ENCODE measurements at regions not wholly inside any gene's neighbourhood (a gene's known extent, or its start where the extent isn't known, plus 50 kb on each side); places are given as distances from the start of the nearest gene placed in this dataset.

DNA sequence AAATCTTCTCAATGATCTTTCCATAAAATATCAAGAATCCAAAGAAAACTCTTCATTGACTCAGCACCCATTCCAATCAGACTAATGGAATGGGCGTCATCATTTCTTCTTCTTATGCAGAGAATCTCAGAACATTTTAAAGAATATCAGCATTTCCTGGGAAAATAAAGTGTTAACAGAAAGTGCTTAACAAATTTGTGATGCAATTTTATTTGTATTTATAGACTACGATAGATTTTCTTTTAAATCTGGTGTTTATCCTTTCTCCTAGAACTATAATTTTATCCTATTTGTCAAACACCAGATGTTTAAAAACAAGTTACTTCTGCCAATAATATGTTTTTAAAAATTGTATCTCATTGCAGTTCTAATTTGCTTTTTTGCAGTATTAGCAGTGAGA is 330.7 kb downstream of the COL12A1 start:
- FAIRE-seq, result no peak

DNA sequence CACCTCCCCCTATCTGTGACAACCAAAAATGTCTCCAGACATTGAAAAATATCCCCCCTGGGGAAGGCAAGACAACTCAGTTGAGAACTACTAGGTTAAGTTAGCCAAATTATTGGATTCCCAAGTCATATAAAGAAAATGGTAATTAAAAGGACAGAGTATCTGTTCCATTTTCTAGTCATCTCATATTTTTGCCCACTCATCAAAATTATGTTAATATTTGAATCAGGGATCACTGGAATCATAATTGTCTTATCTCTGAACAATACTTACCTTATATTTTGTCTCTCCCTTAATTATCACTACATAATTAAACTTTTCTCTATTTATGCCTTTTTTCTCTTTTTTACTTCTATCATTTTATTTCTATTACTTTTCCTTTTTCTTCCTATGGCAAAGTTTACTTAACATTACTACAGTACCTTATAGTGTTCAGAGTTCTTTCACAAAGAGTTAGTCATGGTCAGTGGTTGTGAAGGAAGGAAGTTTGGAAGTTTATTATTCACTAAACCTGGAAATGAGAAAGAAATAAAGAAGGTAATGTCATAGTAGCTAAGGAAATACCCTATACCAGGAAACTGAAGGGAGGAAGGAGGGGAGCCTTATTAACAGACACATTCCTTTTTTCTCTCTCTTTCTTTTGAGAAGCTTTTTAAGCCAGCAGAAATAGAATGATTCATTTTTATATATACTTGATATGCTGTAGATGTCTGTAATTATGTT is 332.9 kb downstream of the COL12A1 start:
- no peak for FAIRE-seq

- FAIRE-seq, result no peak
Measured at GRCh38 chr6:74871757-74872156, 334.1 kb downstream of the COL12A1 start.

DNA sequence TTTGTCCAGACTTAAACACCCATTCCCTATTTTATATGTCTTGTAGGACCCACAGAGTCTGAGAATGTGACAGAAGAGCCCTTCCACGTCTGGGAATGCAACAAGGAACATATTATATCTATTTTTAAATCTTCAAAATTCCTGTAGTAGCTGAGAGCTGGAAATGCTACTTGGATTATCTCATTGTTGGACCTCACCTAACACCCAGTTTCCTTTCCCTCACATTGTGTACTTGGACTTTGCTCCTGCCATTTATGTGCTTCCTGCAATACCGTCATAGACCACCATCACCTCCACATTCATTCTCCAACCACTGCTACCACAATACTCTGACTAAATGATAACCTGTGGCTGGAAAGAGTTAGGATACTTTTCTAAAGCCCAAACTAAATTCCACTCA is 335.4 kb downstream of the COL12A1 start:
- no peak for FAIRE-seq

GRCh38 chr6:74867291-74867690 is 338.6 kb downstream of the COL12A1 start:
- no peak for FAIRE-seq

DNA sequence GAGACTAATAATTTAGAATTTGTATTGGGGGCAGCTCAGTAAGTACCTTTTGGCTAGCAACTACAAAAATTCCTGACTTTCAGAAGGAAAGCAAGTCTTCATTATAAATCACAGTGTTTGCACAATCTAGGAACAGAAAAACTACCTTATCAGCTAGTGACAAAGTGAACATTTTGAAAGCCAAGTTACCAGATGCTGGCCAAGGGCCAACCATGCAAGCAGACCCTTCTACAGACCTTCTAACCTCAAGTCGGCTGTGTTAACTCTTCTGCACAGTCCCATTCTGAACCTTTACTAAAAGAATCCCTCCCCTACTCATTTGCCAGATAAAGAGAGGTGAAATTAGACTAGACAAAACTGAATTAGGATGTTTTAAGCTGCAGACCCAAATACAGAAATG is 341.9 kb downstream of the COL12A1 start:
- FAIRE-seq, result no peak

DNA sequence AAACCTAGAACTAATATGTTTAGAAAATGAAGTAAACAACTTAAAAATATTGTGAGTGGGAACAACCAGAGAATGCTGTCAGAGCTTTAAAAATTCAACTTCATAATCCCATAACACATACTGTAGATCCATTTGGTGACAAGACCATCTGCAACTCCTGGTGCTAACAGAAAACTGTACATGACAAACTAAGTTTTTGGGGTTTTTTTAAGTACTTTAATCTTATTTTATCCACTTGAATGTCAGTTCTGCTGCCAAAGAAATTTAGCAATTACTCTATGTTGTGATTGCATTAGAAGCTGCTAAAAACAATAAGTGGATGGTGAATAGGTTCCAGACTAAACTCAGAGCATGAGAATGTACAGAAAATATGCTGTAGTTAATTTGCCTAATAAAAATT is 345.4 kb downstream of the COL12A1 start:
- FAIRE-seq, result no peak

DNA sequence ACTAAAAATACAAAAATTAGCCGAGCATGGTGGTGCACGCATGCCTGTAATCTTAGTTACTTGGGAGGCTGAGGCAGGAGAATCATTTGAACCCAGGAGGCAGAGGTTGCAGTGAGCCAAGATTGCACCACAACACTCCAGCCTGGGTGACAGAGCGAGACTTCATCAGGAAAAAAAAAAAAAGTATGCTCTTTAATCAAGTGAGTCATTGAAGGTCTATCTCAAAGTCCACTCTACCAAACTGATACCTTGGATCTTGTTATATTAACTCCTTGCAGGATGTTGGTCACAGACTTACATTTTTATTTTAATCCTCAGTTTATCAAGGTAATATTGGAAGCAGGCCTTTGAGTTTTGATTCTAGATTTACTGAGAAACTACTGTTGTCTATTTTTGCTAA is 348.7 kb downstream of the COL12A1 start:
- no peak for FAIRE-seq

DNA sequence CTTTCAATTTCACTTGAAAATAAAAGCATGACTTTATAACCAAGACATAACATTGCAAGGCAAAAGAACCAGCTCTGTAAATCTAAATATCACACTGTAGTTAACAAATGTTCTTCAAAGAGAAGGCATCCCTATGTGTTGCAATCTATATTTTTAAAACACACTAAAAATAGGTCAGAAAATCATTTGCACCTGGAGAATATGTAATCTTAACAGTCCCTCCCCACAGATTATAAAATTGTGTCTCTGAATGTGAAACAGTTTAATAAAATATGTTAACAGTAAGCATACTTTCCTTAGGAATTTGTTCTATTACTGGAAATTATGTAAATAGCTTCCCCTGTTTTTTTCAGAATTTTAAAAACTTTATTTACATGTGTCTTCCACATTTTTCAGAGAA is 351.9 kb downstream of the COL12A1 start:
- FAIRE-seq, result no peak

DNA sequence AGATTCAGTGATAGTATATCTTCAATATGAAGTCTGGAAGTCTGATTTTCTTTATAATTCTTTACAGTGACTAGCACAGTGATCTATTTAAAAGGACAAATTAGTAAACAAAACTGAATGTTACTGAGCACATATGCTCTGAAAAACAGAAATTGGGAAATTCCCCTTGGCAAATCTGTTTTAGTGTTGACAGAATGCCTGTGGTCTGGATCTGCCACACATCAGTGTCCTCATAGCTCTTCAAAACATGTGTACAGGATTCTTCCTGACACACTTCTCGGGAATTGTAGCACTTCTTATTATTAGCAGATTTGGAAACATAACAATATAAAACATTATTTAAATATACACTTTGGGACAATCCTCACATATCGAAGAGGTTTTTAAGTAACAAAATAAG is 354.3 kb downstream of the COL12A1 start:
- FAIRE-seq, result no peak

DNA sequence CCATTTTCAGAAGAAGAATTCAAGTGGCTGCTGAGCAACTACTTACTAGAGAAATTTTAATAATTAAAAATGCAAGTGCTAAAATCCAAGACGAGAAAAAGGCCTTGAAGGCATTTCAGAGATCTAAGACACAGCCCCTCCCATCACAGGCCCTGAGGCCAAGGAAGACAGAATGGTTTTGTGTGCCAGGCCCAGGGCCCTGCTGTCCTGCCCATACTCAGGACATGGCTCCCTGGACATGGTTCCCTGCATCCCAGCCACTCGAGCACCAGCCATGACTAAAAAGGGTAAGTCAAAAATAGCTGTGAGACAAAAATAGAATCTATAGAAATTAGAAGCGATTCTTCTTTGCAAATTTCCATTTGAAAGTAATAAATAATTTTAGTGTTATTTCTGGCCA is 364.9 kb downstream of the COL12A1 start:
- no peak for FAIRE-seq

DNA sequence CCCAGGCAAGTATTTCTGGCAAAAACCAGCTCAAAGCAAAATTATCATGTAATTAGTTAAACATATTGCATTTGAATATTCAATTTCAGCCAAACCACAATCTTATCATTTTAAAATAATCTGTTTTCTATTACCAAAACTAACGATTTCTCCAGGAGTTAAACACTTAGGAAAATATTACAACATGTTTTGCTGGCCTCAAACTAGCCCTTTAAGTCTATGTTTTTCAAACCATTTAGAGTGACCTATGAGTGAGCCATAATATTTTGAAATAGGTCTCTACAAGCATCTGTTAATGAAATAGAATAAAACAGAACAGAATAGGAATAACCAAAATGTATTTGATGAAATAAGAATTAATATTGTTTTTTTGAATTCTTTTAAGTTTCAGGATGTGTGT is 370.9 kb downstream of the COL12A1 start:
- no peak for FAIRE-seq

DNA sequence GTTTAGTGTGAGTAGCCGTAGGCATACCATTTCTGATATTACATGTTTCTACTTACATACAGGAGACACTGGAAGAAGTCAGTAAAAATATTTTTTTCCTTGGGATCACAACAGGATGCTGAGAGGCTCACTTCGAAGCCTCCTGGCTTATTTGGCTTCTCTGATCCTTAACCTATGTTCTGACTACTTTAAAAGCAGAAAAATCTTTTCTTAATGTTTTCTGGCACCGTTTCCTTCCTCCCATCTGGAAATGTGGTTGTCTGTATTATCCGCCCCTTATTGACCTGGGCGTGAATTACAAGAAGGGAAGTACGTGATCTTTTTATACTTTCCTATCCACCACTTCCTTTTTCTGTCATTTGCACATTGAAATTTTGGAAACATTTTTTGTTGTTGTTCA is 379.6 kb downstream of the COL12A1 start:
- FAIRE-seq, result no peak

DNA sequence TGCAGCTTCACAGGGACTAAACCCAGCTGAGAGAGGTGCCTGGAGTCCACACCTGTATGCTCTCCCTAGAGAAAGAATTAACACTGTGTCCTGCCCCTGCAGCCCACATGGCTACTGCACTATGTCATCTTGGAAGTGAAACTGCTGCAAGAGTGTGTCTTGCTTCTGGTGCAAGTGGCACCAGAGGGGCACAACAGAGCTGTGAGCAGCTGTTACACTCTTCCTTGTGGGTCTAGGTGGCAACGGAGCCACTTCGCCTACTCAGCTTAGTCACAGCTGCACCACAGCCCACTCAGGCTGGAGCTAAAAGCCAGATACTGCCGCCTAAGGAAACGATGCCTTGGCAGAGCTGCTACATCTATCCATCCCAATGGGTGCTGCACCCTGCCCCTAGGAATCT is 391.4 kb downstream of the COL12A1 start:
- FAIRE-seq, result no peak

DNA sequence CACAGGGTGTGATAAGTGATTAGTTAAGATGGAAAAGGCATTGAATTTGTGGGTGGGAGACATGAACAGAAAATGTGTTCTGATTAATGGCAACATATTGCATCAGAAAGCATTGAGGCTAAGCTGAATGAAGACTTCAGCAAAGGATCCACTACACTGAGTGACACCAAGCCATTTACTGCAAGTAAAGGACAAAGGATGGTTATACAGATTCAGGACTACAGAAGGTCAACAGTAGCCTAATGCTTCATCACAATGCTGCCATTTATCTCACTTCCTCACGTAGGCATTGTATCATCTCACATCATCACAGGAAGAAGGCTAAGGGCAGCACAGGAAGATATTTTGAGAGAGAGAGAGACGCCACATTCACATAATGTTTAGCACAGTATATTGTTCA is 398.2 kb downstream of the COL12A1 start:
- no peak for FAIRE-seq

GRCh38 chr6:74805916-74806696 is 399.7 kb downstream of the COL12A1 start:
- no peak for FAIRE-seq

DNA sequence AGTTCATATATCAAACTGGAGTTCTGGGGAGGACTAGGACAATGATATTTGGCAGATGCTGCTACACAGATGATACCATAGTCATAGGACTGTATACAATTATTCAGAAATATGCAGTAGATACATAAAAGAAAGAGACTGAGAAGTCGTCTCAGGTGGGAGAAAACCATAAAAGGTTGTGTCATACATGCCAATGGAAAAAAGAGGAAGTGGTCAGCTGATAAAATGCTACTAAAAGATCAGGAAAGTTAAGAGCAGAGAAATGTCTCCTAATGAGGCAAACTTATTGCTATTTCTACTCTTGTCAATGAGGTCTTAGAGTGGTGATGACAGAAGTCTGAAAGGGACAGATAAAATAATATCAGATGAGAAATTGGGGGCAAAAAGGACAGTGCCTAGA is 407.6 kb downstream of the COL12A1 start:
- no peak for FAIRE-seq

GRCh38 chr6:74785236-74785635 is 420.6 kb downstream of the COL12A1 start:
- no peak for FAIRE-seq

GRCh38 chr6:74782346-74782745 is 423.5 kb downstream of the COL12A1 start:
- no peak for FAIRE-seq

DNA sequence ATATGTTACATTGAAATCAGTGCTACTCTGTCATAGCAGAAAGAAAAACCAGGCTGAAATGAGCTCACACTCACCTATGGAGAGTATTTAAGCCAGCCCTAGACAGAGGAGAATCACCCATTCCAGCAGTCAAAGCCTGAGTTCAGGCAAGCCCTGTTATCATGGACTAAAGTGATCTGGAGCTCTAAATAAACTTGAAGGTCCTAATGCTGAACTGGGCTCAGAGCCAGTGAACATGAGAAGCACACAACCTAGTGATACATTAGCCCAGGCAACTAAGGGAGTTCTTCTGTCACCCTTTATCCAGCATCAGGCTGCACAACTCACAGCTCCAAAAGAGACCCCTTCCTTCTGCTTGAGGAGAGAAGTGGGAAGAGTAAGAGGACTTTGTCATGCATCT is 425.0 kb downstream of the COL12A1 start:
- no peak for FAIRE-seq

DNA sequence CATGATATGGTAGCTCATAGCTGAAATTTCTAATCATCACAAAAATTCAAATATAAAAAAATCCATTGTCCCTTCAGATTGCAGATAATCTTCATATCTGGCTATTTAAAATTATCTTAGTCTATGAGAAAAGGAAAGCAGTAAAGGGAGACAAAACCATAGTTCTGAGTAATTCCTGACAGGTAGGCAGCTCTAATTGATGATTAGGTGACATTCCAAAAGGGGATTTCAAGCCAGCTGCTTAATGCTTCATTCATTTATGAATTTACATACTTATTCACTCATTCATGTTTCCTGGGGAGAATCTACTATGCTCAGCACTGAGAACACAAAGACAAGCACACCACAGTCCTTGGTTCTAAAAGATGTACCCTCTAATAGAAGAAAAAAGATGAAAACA is 437.1 kb downstream of the COL12A1 start:
- FAIRE-seq, result no peak

DNA sequence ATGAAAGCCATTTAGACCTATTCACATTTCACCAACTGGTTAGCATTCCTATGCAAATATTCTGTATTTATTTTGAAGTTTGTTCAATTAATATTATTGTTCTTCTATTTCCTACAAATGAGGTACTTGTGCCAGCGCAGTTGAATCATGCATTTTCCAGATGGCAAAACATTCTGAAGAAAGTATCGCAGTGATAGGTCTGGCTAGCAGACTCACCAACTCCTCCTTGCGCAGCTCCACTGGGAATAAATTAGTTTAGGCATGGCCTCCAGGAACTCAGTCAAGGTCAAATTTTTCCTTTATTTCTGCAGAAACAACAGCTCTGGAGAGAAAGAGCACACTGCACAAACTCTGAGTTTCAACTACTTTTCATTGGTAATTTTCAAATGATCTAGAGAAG is 437.7 kb downstream of the COL12A1 start:
- no peak for FAIRE-seq

DNA sequence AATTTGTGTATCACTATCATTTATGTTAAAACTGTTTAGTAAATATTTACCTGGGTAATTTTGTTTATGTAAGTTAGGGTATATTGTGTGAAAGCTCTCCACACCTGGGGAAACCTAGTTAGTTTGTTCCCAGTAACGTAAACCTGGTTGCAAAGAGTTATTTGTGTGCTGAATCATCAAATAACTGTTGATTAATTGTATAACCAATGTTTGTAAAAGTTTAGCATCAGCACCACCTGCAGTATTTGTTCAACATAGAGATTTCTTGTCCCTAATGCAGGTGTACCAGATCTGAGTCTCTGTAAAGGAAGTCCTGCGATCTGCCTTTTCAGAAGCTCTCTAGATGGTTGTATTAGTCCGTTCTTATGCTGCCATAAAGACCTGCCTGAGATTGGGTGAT is 440.4 kb downstream of the COL12A1 start:
- no peak for FAIRE-seq

DNA sequence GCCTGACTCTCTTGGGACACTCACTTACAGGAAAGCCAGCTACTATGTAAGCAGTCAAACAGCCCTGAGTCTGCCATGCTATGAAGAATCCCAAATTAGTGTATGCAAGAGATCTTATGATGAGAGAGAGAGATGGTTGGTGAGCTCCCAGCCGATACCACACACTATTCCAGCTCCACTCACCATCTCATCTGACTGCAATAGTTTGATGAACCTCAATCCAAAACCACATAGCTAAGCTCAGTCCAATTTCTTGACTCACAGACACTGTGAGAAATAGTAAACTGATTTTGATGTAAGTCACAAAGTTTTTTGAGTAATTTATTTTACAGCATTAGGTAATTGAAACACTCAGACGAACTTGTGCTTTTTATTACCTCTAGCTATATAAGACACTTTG is 441.4 kb downstream of the COL12A1 start:
- FAIRE-seq, result no peak

- no peak for FAIRE-seq
Measured at GRCh38 chr6:74762841-74763240, 443.0 kb downstream of the COL12A1 start.

Measured in G401.6 (cell line).